ENCODE measurements at regions not wholly inside any gene's neighbourhood (a gene's known extent, or its start where the extent isn't known, plus 50 kb on each side); places are given as distances from the start of the nearest gene placed in this dataset.

DNA sequence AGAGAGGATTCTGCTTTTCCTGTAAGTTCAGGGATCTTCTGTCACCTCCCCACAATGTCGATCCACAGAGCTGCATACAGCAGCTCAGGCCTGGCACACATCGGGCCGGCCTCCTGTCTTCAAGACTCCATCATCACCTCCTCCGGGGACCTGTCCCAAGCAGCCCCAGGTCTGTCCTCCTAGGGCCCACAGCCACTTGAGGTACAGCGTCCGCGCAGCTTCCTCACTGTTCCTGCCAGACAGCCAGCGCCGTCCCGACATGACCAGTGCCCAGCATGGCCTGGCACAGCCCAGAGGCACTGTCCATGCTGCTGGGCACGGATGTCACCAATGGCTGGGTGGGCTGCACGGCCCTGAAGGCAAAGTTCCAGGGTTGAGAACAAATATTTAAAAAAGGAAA, 101.6 kb downstream of the DLL1 start:
- Histone ChIP-seq H3K36me3 (ENCODE audit: insufficient read depth, low read length) (no peaks in the 10 kb centered on the region), H4K20me1 (ENCODE audit: insufficient read depth, low read length) (no peaks in the 10 kb centered on the region), H3K4me2 (ENCODE audit: insufficient read depth, low read length) (no peak overlapping the region), H3K9me3 (ENCODE audit: insufficient read depth, low read length, severe bottlenecking) (no peaks in the 10 kb centered on the region), H3K27me3 (ENCODE audit: insufficient read depth, low read length, poor library complexity) (no peaks in the 10 kb centered on the region), H3K9ac (ENCODE audit: low read depth, low read length) (no peak overlapping the region), H3K79me2 (ENCODE audit: insufficient read depth, low read length) (no peaks in the 10 kb centered on the region), H3K4me1 (ENCODE audit: insufficient read depth, low read length) (no peaks in the 10 kb centered on the region), H2AFZ (ENCODE audit: low read depth, low read length) (no peak overlapping the region), H3K4me3 (ENCODE audit: low read depth in 1 of 2, low read length in 2 of 2) (no peak overlapping the region), H3K27ac (ENCODE audit: low read length) (no peak overlapping the region)
- DNase-seq (no peak), ATAC-seq (ENCODE audit: insufficient read depth, low read depth) (no peak)
- TF ChIP-seq, protein P1, sequence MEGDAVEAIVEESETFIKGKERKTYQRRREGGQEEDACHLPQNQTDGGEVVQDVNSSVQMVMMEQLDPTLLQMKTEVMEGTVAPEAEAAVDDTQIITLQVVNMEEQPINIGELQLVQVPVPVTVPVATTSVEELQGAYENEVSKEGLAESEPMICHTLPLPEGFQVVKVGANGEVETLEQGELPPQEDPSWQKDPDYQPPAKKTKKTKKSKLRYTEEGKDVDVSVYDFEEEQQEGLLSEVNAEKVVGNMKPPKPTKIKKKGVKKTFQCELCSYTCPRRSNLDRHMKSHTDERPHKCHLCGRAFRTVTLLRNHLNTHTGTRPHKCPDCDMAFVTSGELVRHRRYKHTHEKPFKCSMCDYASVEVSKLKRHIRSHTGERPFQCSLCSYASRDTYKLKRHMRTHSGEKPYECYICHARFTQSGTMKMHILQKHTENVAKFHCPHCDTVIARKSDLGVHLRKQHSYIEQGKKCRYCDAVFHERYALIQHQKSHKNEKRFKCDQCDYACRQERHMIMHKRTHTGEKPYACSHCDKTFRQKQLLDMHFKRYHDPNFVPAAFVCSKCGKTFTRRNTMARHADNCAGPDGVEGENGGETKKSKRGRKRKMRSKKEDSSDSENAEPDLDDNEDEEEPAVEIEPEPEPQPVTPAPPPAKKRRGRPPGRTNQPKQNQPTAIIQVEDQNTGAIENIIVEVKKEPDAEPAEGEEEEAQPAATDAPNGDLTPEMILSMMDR (IDR thresholded peaks at IDR 0.05; ENCODE audit: borderline replicate concordance, extremely low read depth, low read length, poor library complexity, severe bottlenecking): no peak
- no peak for TF ChIP-seq EZH2 (IDR thresholded peaks at IDR 0.05; ENCODE audit: borderline replicate concordance, low read depth, low read length, severe bottlenecking)

GRCh38 chr6:170188571-170189001, 102.3 kb downstream of the DLL1 start:
- H3K27me3 ChIP-seq (ENCODE audit: insufficient read depth, low read length, poor library complexity): no peaks in the 10 kb centered on the region
- H3K9ac ChIP-seq (ENCODE audit: low read depth, low read length): no peak overlapping the region
- DNase-seq (no peak), ATAC-seq (ENCODE audit: insufficient read depth, low read depth) (no peak)
- no peaks in the 10 kb centered on the region for H3K4me1 ChIP-seq (ENCODE audit: insufficient read depth, low read length)
- H3K4me3 ChIP-seq (ENCODE audit: low read depth in 1 of 2, low read length in 2 of 2): no peak overlapping the region
- no peak for TF ChIP-seq EZH2 (IDR thresholded peaks at IDR 0.05; ENCODE audit: borderline replicate concordance, low read depth, low read length, severe bottlenecking)
- TF ChIP-seq, protein P1 (IDR thresholded peaks at IDR 0.05; ENCODE audit: borderline replicate concordance, extremely low read depth, low read length, poor library complexity, severe bottlenecking): no peak
- no peak overlapping the region for H3K27ac ChIP-seq (ENCODE audit: low read length)
- H3K9me3 ChIP-seq (ENCODE audit: insufficient read depth, low read length, severe bottlenecking): no peaks in the 10 kb centered on the region
- no peak overlapping the region for H3K4me2 ChIP-seq (ENCODE audit: insufficient read depth, low read length)
- H2AFZ ChIP-seq (ENCODE audit: low read depth, low read length): no peak overlapping the region
- no peaks in the 10 kb centered on the region for H4K20me1 ChIP-seq (ENCODE audit: insufficient read depth, low read length)
- H3K79me2 ChIP-seq (ENCODE audit: insufficient read depth, low read length): no peaks in the 10 kb centered on the region
- no peaks in the 10 kb centered on the region for H3K36me3 ChIP-seq (ENCODE audit: insufficient read depth, low read length)

DNA sequence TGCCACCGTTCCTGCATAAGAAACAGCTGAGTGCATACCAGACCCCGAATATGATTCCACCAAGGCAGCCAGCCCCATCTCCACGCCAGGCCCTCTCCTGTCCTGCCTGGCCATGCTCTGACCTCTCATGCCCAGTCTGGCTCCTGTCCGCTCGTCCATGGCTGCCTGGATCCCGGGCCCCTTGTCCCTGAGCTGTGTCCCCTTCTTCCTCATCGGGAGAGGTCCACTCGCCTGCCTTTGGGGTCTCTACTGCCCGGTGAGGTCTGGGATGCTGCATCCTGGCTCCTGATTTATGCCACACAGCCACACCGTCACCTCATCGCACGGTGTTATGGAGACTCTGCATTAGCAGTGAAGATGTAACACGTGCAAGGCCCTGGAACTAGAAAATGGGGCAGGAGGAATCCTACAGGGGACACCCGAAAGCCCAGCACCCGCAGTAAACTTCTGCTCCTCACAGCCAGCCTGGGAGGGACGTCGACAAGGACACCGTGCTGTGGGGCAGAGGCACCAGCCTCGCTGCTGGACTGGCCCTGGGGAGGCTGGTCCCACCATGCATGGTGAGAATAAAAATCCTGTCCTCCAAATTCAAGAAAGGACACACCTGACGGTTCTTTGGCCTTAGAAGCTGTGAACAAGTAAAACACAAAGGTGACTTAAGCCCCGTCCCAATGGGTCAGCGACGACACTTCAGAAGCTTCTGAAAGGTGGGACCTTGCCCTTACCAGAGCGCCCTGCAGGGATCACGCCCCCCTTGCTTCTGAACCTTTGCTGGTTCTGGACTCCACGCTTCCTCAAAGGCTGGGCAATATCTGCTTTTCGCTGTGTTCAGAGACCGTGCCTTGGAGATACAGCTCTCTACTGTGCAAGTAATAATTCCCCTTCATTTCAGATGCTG, 103.0 kb downstream of the DLL1 start:
- no peak for TF ChIP-seq EZH2 (IDR thresholded peaks at IDR 0.05; ENCODE audit: borderline replicate concordance, low read depth, low read length, severe bottlenecking)
- TF ChIP-seq, protein P1 (IDR thresholded peaks at IDR 0.05; ENCODE audit: borderline replicate concordance, extremely low read depth, low read length, poor library complexity, severe bottlenecking): no peak
- no peaks in the 10 kb centered on the region for H4K20me1 ChIP-seq (ENCODE audit: insufficient read depth, low read length)
- H3K9ac ChIP-seq (ENCODE audit: low read depth, low read length): no peak overlapping the region
- H3K4me1 ChIP-seq (ENCODE audit: insufficient read depth, low read length): no peaks in the 10 kb centered on the region
- no peak overlapping the region for H3K27ac ChIP-seq (ENCODE audit: low read length)
- no peak for ATAC-seq (ENCODE audit: insufficient read depth, low read depth)
- no peak for DNase-seq
- H3K79me2 ChIP-seq (ENCODE audit: insufficient read depth, low read length): no peaks in the 10 kb centered on the region
- H3K4me2 ChIP-seq (ENCODE audit: insufficient read depth, low read length): no peak overlapping the region
- no peaks in the 10 kb centered on the region for H3K36me3 ChIP-seq (ENCODE audit: insufficient read depth, low read length)
- H2AFZ ChIP-seq (ENCODE audit: low read depth, low read length): no peak overlapping the region
- H3K9me3 ChIP-seq (ENCODE audit: insufficient read depth, low read length, severe bottlenecking): no peaks in the 10 kb centered on the region
- H3K4me3 ChIP-seq (ENCODE audit: low read depth in 1 of 2, low read length in 2 of 2): no peak overlapping the region
- no peaks in the 10 kb centered on the region for H3K27me3 ChIP-seq (ENCODE audit: insufficient read depth, low read length, poor library complexity)

All from DND-41 (cell line).